ENCODE measurements at regions not wholly inside any gene's neighbourhood (a gene's known extent, or its start where the extent isn't known, plus 50 kb on each side); places are given as distances from the start of the nearest gene placed in this dataset.

GRCh38 chr16:65658787-65659220, 536.9 kb upstream of the CDH11 start:
- peak; percentile 67 for DNase-seq

DNA sequence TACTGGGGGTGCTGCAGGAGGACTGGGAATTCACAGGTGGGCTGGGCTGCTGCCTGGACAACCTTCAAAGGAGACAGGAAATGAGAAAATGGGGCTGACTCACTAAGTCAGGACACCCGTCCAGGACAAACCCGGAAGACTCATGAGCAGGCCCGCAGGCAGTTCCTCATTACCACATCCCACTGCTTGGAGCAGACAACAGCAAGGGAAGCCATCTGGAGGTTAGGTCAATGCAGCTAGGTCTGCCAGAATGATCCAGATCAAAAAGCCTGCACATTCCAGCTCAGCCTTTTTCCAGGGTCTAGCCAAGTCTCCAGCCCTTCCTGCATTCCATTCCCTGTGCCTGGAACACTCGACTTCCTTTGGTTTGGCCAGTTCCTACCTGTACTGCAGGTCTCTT, 536.5 kb upstream of the CDH11 start:
- peak; percentile 94 for DNase-seq

DNA sequence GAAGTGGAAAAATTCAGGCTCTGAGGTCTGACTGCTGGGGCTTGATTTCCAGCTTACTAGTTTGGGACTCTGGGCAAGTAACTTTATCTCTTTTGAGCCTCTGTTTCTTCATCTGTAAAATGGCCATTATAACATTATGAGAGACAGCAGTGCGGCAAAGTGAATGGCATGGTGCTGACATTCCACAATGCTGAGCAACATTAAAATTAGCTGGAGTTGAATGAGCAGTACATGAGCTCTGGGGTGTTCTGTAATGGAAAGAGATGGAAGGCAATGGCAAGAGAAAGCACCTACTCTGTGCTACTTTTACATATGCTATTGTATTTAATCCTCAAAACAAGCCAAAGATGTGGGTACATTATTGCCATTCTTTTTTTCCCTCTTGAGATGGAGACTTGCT, 535.7 kb upstream of the CDH11 start:
- DNase-seq, result no peak

GRCh38 chr16:65657071-65657494, 535.2 kb upstream of the CDH11 start:
- no peak for DNase-seq

- DNase-seq, result no peak
These were observed 533.9 kb upstream of the CDH11 start for GRCh38 chr16:65655802-65656201.

DNA sequence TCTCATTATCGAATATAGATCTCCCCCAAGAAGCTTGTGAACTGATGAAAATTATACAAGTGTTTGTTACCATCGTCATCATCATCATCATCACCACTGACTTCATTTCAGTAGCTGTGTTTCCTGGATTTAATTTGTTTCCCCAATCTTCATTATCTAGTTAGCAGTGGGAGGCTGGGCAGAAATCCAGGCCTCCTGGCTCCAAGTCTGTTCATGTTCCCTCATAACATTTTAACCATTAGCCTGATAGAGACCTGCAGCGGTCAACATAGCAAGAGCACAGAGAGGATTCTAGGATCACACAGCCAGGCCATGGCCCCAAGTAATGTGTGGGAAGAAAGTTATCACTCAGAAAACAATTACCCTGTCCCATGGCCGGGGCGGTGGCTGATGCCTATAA, 526.2 kb upstream of the CDH11 start:
- no peak for DNase-seq

DNA sequence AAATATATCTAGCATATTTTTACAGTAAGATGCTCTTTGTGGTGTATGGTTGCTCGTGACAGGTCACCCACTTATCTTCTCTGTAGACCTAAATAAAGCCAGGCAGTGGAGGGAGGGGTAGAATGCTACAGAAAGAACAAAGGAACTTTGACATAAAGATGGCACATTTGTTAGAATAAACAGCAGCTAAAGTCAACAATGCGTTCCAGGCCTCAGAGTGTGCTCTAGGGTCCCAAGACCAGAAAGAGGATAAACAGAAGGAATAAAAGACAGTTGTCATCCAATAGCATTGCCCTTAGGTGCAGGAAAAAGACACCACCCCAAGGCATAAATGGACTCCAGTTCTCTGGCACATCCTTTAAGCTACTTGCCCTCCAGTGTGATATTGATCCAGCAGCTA, 523.0 kb upstream of the CDH11 start:
- DNase-seq, result no peak

DNA sequence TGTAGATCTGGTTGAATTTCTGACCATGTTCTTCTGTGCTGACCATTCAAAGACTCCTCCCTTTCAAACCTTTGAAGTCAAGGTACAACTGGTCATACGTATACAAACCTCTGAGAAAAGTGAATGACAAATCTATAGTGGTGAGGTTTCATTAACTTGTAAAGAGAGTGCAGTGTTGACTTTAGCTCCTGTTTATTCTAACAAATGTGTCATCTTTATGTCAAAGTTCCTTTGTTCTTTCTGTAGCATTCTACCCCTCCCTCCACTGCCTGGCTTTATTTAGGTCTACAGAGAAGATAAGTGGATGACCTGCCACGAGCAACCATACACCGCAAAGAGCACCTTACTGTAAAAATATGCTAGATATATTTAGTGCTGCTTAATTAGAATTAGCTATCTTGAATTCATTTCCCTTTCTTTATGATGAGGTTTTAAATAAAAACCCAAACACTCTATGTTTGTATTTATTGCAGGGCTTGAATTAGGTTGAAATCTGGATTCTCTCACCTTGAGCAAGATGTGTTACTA, 520.0 kb upstream of the CDH11 start:
- DNase-seq, result no peak

DNA sequence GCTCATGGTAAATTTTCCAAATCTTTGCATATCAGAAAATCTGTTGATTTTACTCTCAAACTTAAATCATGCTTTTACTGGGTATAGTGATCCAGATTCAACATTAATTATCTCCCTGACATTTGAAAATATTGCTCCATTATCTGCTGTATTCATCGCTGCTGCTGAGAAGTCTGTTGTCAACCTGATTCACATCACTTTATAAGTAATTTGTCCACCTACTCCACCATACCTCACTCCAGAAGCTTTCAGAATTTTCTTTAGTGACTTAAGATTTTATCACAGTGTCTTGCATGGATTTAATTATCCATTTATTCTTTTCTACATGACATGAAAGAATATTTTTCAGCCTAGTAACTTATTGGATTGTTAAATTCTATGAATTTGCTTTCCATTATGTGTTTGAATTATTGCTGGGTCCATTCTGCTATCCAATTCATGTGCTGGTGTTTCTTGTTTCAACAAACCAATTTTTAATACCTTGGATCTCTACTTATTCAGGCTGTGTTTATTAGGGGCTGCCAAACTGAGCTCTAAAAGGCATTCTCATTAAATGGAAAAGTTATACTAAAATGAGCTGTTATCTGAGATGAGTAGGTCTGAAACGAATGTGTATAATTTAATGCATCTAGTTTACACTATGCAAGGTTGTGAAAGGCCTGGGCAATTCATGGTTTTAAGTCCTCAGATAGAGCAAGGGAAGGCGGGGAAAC, 519.3 kb upstream of the CDH11 start:
- DNase-seq, result no peak

DNA sequence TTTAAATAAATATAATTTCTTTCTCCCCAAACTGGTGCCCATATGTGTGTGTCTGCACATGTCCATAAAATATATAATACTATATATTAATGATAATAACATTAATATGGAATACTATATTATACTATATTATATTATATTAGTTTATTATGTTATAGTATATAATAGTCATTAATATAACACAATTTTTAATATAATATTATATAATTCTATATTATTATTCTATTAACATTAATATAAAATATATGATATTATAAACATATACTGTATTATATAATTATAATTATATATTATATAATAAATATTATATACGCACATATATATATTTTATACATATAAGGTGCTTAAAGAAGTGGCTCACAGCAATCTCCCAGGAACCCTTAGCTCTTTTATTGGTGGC, 513.0 kb upstream of the CDH11 start:
- DNase-seq, result no peak

GRCh38 chr16:65634291-65634690, 512.4 kb upstream of the CDH11 start:
- DNase-seq, result peak; percentile 19

DNA sequence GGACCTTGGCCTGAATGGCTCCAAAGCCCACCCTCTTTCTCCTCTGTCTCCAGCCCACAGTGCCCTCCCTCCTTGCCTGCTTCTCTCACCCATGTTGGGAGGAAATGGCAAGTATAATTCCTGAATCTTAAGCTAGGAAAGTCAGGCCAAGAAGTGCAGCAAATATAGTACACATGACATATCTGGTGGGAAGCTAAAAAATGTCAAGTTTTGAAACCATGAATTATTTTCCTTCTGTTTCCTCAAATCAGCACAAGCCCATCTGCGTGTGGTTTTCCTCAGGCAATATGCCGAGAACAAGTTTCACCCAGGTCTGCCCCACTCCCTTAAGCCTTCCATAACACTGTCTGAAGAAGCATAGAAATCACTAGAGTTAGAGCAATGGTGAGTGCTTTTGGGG, 502.8 kb upstream of the CDH11 start:
- DNase-seq, result no peak

DNA sequence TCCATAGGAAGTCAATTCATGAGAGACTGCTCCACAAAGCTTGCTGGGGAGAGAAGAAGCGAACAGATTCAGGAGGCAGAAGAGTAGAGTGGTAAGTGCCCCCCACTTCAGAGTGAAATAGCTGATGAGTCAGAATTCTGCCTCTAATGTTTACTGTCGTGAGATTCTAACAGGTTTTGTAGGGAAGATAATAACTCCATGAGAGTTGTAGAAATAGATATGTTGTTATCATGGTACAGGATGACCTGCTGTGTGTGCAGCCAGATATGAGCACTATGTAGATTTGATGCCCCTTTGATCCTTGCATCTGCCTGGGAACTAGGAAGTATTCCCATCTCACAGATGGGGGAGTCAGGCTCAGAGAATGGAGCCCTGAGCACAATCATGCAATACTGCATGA, 502.4 kb upstream of the CDH11 start:
- no peak for DNase-seq

DNA sequence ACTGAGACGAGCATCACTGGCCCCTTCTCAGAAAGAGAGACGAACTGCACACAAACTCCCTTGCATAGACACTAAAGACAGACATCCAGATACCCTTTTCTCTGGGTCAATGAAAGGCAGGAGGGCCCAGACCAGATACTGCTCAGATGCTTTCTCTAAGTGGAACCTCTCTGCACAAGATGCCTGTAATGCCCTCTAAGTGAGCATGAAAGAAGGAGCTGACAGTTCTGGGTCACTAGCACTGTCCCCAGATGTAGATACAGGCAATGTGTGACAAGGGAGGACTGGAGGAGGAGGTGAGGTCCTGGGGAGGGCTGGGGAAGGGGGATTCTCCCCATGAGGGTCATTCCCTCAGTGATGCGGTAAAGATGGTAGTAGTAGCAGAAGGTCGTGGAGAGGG, 501.0 kb upstream of the CDH11 start:
- no peak for DNase-seq

- DNase-seq, result no peak
These were observed 500.3 kb upstream of the CDH11 start for GRCh38 chr16:65622151-65622550.

GRCh38 chr16:65621640-65622039, 499.8 kb upstream of the CDH11 start:
- no peak for DNase-seq

DNA sequence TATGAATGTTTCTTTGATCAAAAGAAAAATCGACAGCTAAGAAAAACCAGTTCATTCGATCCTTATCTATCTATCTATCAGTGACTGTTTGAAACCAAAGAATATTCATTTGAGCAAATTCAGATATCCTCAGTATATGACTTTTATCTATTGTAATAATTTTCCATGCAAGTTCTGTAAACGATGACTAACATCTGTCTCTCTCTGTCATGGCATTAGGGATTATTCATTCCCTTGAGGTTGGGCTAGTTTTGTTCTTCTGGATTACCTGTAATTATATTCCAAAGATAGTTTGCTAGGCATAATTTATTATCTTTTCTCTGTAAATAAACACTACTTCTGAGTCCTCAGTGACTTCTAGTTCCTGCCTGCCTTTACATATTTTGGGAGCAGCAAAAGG, 497.7 kb upstream of the CDH11 start:
- DNase-seq, result no peak

GRCh38 chr16:65618931-65619330, 497.1 kb upstream of the CDH11 start:
- no peak for DNase-seq

- DNase-seq, result no peak
These were observed 496.5 kb upstream of the CDH11 start for GRCh38 chr16:65618333-65618732.

DNA sequence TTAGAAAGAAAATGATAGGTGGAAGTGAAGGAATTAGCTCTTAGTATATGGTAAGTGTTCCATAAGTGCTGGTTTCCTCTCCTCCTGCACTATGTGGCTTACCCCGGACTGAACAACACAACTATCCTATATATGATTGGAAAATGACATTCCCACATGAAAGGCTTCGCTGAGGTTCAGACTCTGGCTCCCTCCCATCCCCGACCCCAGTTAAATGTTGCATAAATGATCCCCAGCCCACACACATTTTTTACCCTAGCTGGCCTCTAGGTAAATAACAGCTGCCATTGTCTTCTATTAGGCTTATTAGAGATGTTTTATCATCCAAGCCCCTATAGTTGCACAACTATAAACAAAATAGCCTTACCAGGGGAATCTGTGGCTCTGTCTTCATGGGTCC, 495.6 kb upstream of the CDH11 start:
- no peak for DNase-seq

DNA sequence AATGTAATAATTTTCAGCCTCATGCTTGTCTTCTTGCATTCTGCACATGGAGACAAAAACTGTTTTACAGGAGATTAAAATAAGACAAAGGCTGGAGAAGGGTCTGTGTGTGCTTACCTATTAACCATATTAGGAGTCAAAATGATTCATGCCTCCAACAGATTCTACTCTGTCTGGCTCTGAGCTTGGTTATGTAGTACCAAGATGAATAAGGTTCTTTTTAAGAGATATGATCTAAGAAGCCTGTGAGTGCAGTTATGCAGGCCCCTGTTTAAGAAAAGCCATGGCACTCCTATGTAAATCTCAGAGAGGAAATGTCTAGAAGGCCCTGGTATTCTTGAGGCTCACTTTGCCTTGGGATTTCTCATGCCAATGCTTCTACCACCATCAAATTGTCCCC, 486.6 kb upstream of the CDH11 start:
- no peak for DNase-seq

GRCh38 chr16:65604771-65605170, 482.9 kb upstream of the CDH11 start:
- no peak for DNase-seq

- DNase-seq, result peak; percentile 4
These were observed 479.9 kb upstream of the CDH11 start for GRCh38 chr16:65601781-65602180.

DNA sequence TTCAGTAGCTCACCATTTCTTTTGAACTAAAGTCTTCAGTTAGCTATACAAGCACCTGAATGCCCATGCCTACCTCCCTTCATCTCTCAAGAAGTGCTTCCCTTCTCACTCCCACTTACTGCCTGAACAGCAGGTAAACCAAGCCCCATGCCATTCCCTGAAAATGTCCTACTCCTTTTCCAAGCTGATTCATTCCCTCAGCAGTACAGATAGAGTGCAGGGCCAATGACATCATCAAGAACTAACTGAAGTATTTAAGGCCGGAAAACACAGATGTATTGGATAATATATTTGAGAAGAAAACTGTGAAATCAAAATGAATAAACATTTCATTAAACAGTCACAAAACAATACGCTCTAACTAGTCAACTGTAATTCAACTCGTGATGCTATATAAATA, 478.8 kb upstream of the CDH11 start:
- peak; percentile 23 for DNase-seq

- no peak for DNase-seq
These were observed 478.2 kb upstream of the CDH11 start for GRCh38 chr16:65600046-65600445.

All from EL (cell line).